Prostate gland (tissue), 2 donors: ENCODE measurements at regions not wholly inside any gene's neighbourhood (a gene's known extent, or its start where the extent isn't known, plus 50 kb on each side); places are given as distances from the start of the nearest gene placed in this dataset.

Source experiments
- CTCF ChIP-seq, 4 experiments: fragments of 200-600 bp in 2 of 4; fragments of 450-650 bp in 2 of 4; sonication (generic) in 2 of 4; IDR thresholded peaks; 1 replicate in 3 of 4; 2 replicates in 1 of 4; pipeline ENCODE4 v1.5.1; 2016 to 2019; ENCODE audit warnings: antibody characterized with exemption in 4 of 4, mild to moderate bottlenecking in 2 of 4, moderate library complexity in 2 of 4
- POLR2A ChIP-seq: fragments of 450-650 bp; IDR thresholded peaks from one replicate; pipeline ENCODE4 v1.6.1; 2016; ENCODE audit warnings: antibody characterized with exemption, mild to moderate bottlenecking

- TF ChIP-seq POLR2A (no peak), CTCF (IDR thresholded peaks at IDR 0.05) (no peak)
Observed at GRCh38 chr6:144632266-144632665, 347.1 kb downstream of the UTRN start.
